Left renal cortex interstitium (tissue), 4 donors: ENCODE measurements at regions not wholly inside any gene's neighbourhood (a gene's known extent, or its start where the extent isn't known, plus 50 kb on each side); places are given as distances from the start of the nearest gene placed in this dataset.
"Not testable (repeated sequence)": the region's sequence is repeated elsewhere in the genome, so short reads cannot be mapped to it uniquely, and the experiment has no call there.

Experiments
- DNase-seq, 4 donors: peaks; one replicate each; pipeline ENCODE4 v3.0.0-alpha.2; 2013; ENCODE audit warnings: low read depth in 4 of 4, low spot score in 2 of 4, missing footprints in 1 of 4

GRCh38 chr2:181737302-181737701, 57.0 kb upstream of the NEUROD1 start:
- not testable (repeated sequence) for DNase-seq

GRCh38 chr2:181738074-181738473, 57.8 kb upstream of the NEUROD1 start:
- DNase-seq, result no peak

- DNase-seq, result no peak
Observed at GRCh38 chr2:181738563-181738962, 58.2 kb upstream of the NEUROD1 start.

GRCh38 chr2:181741756-181742155, 61.4 kb upstream of the NEUROD1 start:
- DNase-seq, result no peak

- DNase-seq, result no peak
Observed at GRCh38 chr2:181742361-181742760, 62.0 kb upstream of the NEUROD1 start.

- DNase-seq, result peak in 2 of 4 donors; percentile 52
Observed at GRCh38 chr2:181742922-181743722, 62.8 kb upstream of the NEUROD1 start.

- DNase-seq, result no peak
Observed at GRCh38 chr2:181743723-181744031, 63.4 kb upstream of the NEUROD1 start.

GRCh38 chr2:181745796-181746540, 65.7 kb upstream of the NEUROD1 start:
- DNase-seq, result no peak

GRCh38 chr2:181746844-181747243, 66.5 kb upstream of the NEUROD1 start:
- no peak for DNase-seq

- no peak for DNase-seq
Observed at GRCh38 chr2:181750305-181750704, 70.0 kb upstream of the NEUROD1 start.

GRCh38 chr2:181751266-181752030, 71.1 kb upstream of the NEUROD1 start:
- no peak for DNase-seq

- DNase-seq, result no peak
Observed at GRCh38 chr2:181752301-181752700, 72.0 kb upstream of the NEUROD1 start.

GRCh38 chr2:181753686-181754085, 73.4 kb upstream of the NEUROD1 start:
- no peak for DNase-seq

- no peak for DNase-seq
Observed at GRCh38 chr2:181754105-181754504, 73.8 kb upstream of the NEUROD1 start.

- DNase-seq, result no peak
Observed at GRCh38 chr2:181755181-181755580, 74.9 kb upstream of the NEUROD1 start.

GRCh38 chr2:181760521-181760920, 80.2 kb upstream of the NEUROD1 start:
- no peak for DNase-seq

GRCh38 chr2:181761175-181761574, 80.9 kb upstream of the NEUROD1 start:
- no peak for DNase-seq

GRCh38 chr2:181762000-181762399, 81.7 kb upstream of the NEUROD1 start:
- DNase-seq, result no peak

GRCh38 chr2:181762848-181763247, 82.5 kb upstream of the NEUROD1 start:
- no peak for DNase-seq

- DNase-seq, result no peak
Observed at GRCh38 chr2:181763423-181763822, 83.1 kb upstream of the NEUROD1 start.
